HUES48 (cell line): ENCODE measurements at regions not wholly inside any gene's neighbourhood (a gene's known extent, or its start where the extent isn't known, plus 50 kb on each side); places are given as distances from the start of the nearest gene placed in this dataset.

Experiments used
- H3K27ac ChIP-seq: one replicate; pipeline ENCODE4 v1.7.0; 2013; ENCODE audit warnings: low read depth, low read length, inconsistent platforms
- H3K27me3 ChIP-seq: 2 replicates; pipeline ENCODE4 v1.6.1; 2013; ENCODE audit warnings: mild to moderate bottlenecking, low read length; ENCODE audit not compliant: control insufficient read depth, insufficient read depth
- H3K36me3 ChIP-seq: 2 replicates; pipeline ENCODE4 v1.6.1; 2013; ENCODE audit warnings: low read length; ENCODE audit not compliant: control insufficient read depth, insufficient read depth
- H3K4me1 ChIP-seq: 2 replicates; pipeline ENCODE4 v1.6.1; 2013; ENCODE audit warnings: mild to moderate bottlenecking, low read length; ENCODE audit not compliant: control insufficient read depth, insufficient read depth
- H3K4me3 ChIP-seq: 2 replicates; pipeline ENCODE4 v1.5.1; 2013; ENCODE audit warnings: mild to moderate bottlenecking, low read depth, low read length
- H3K9ac ChIP-seq: 2 replicates; pipeline ENCODE4 v1.6.1; 2013; ENCODE audit warnings: mild to moderate bottlenecking, low read depth, low read length, moderate library complexity
- H3K9me3 ChIP-seq: 2 replicates; pipeline ENCODE4 v1.6.1; 2013; ENCODE audit warnings: low read length; ENCODE audit not compliant: control insufficient read depth, insufficient read depth

- no peak overlapping the region for H3K4me3 ChIP-seq
- no peaks in the 10 kb centered on the region for H3K36me3 ChIP-seq
- H3K9me3 ChIP-seq, result no peaks in the 10 kb centered on the region
- no peak overlapping the region for H3K9ac ChIP-seq
- no peak overlapping the region for H3K27ac ChIP-seq
- H3K27me3 ChIP-seq, result no peaks in the 10 kb centered on the region
- no peaks in the 10 kb centered on the region for H3K4me1 ChIP-seq
Observed at GRCh38 chrX:95884186-95884585, 800.5 kb upstream of the DIAPH2 start.

GRCh38 chrX:95885074-95885473 lies 799.6 kb upstream of the DIAPH2 start:
- H3K27ac ChIP-seq, result no peak overlapping the region
- no peak overlapping the region for H3K9ac ChIP-seq
- no peaks in the 10 kb centered on the region for H3K27me3 ChIP-seq
- H3K9me3 ChIP-seq, result no peaks in the 10 kb centered on the region
- H3K36me3 ChIP-seq, result no peaks in the 10 kb centered on the region
- H3K4me1 ChIP-seq, result no peaks in the 10 kb centered on the region
- no peak overlapping the region for H3K4me3 ChIP-seq

- Histone ChIP-seq H3K36me3 (no peaks in the 10 kb centered on the region), H3K9ac (no peak overlapping the region), H3K27ac (no peak overlapping the region), H3K4me3 (no peak overlapping the region), H3K9me3 (no peaks in the 10 kb centered on the region), H3K4me1 (no peaks in the 10 kb centered on the region), H3K27me3 (no peaks in the 10 kb centered on the region)
Observed at GRCh38 chrX:95889279-95889678, 795.4 kb upstream of the DIAPH2 start.

- Histone ChIP-seq H3K27me3 (0 out of 2 replicates have a peak, but pooled peaks cover 3% of the 10 kb centered on the region), H3K36me3 (no peaks in the 10 kb centered on the region), H3K4me3 (no peak overlapping the region), H3K27ac (no peak overlapping the region), H3K9me3 (no peaks in the 10 kb centered on the region), H3K4me1 (no peaks in the 10 kb centered on the region), H3K9ac (no peak overlapping the region)
Observed at GRCh38 chrX:95893636-95894035, 791.0 kb upstream of the DIAPH2 start.

GRCh38 chrX:95903490-95903889 lies 781.2 kb upstream of the DIAPH2 start:
- no peaks in the 10 kb centered on the region for H3K9me3 ChIP-seq
- no peak overlapping the region for H3K4me3 ChIP-seq
- peaks cover 11% of the 10 kb centered on the region; the same call in 1 of the 2 replicates for H3K4me1 ChIP-seq
- H3K27me3 ChIP-seq, result no peaks in the 10 kb centered on the region
- H3K36me3 ChIP-seq, result no peaks in the 10 kb centered on the region
- no peak overlapping the region for H3K27ac ChIP-seq
- no peak overlapping the region for H3K9ac ChIP-seq

GRCh38 chrX:95903975-95904374 lies 780.7 kb upstream of the DIAPH2 start:
- Histone ChIP-seq H3K36me3 (no peaks in the 10 kb centered on the region), H3K9ac (no peak overlapping the region), H3K9me3 (no peaks in the 10 kb centered on the region), H3K27me3 (no peaks in the 10 kb centered on the region), H3K4me3 (no peak overlapping the region), H3K27ac (no peak overlapping the region), H3K4me1 (peaks cover 11% of the 10 kb centered on the region; the same call in 1 of the 2 replicates)

- Histone ChIP-seq H3K9ac (no peak overlapping the region), H3K27me3 (no peaks in the 10 kb centered on the region), H3K27ac (no peak overlapping the region), H3K4me1 (peaks cover 16% of the 10 kb centered on the region; the same call in 1 of the 2 replicates), H3K9me3 (no peaks in the 10 kb centered on the region), H3K4me3 (no peak overlapping the region), H3K36me3 (no peaks in the 10 kb centered on the region)
Observed at GRCh38 chrX:95907081-95907480, 777.6 kb upstream of the DIAPH2 start.

- H3K27ac ChIP-seq, result no peak overlapping the region
- no peak overlapping the region for H3K4me3 ChIP-seq
- H3K9me3 ChIP-seq, result no peaks in the 10 kb centered on the region
- H3K9ac ChIP-seq, result no peak overlapping the region
- 0 out of 2 replicates have a peak, but pooled peaks cover 5% of the 10 kb centered on the region for H3K4me1 ChIP-seq
- H3K36me3 ChIP-seq, result no peaks in the 10 kb centered on the region
- no peaks in the 10 kb centered on the region for H3K27me3 ChIP-seq
Observed at GRCh38 chrX:95911062-95911461, 773.6 kb upstream of the DIAPH2 start.

- Histone ChIP-seq H3K27me3 (no peaks in the 10 kb centered on the region), H3K4me1 (no peaks in the 10 kb centered on the region), H3K27ac (no peak overlapping the region), H3K4me3 (no peak overlapping the region), H3K36me3 (no peaks in the 10 kb centered on the region), H3K9ac (no peak overlapping the region), H3K9me3 (no peaks in the 10 kb centered on the region)
Observed at GRCh38 chrX:95919605-95920004, 765.0 kb upstream of the DIAPH2 start.

- Histone ChIP-seq H3K9me3 (no peaks in the 10 kb centered on the region), H3K27me3 (no peaks in the 10 kb centered on the region), H3K4me3 (no peak overlapping the region)
Observed at GRCh38 chrX:95945528-95945927, 739.1 kb upstream of the DIAPH2 start.

GRCh38 chrX:95949588-95949987 lies 735.1 kb upstream of the DIAPH2 start:
- H3K36me3 ChIP-seq, result no peaks in the 10 kb centered on the region
- no peak overlapping the region for H3K27ac ChIP-seq
- no peak overlapping the region for H3K4me3 ChIP-seq
- no peaks in the 10 kb centered on the region for H3K4me1 ChIP-seq
- no peaks in the 10 kb centered on the region for H3K27me3 ChIP-seq
- no peak overlapping the region for H3K9ac ChIP-seq
- H3K9me3 ChIP-seq, result no peaks in the 10 kb centered on the region

More at GRCh38 chrX:95945528-95945927, 739.1 kb upstream of the DIAPH2 start:
- H3K4me1 ChIP-seq, result no peaks in the 10 kb centered on the region
- no peaks in the 10 kb centered on the region for H3K36me3 ChIP-seq
- no peak overlapping the region for H3K9ac ChIP-seq
- H3K27ac ChIP-seq, result no peak overlapping the region

GRCh38 chrX:95950679-95951078 lies 734.0 kb upstream of the DIAPH2 start:
- H3K9me3 ChIP-seq, result no peaks in the 10 kb centered on the region
- H3K27ac ChIP-seq, result no peak overlapping the region
- no peaks in the 10 kb centered on the region for H3K36me3 ChIP-seq
- H3K4me3 ChIP-seq, result no peak overlapping the region
- H3K27me3 ChIP-seq, result no peaks in the 10 kb centered on the region
- H3K9ac ChIP-seq, result no peak overlapping the region
- H3K4me1 ChIP-seq, result 0 out of 2 replicates have a peak, but pooled peaks cover 3% of the 10 kb centered on the region
